ENCODE measurements at regions not wholly inside any gene's neighbourhood (a gene's known extent, or its start where the extent isn't known, plus 50 kb on each side); places are given as distances from the start of the nearest gene placed in this dataset.

DNA sequence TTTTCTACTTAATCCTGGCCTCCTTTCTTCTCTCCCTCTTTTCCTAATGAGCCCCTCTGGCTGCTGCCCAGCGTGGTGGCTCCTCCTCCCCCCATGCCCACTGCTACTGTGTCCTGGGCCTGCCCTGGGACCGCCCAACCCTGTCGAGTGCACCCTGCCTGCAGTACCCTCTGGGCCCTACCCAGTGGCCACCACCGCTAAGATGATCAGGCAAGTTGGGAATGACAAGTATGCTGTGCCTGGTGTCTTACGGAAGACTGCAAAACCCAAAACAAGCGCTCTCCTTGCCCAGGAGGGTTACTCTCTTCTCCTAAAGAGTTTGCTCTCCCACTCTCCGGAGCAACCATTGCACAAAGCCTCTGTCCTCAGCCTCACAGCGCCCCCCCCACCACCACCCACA is 273.7 kb downstream of the SYK start:
- H3K4me2 ChIP-seq (ENCODE audit: low read length), result no peak overlapping the region
- H3K9me3 ChIP-seq (ENCODE audit: low read length), result no peaks in the 10 kb centered on the region
- no peaks in the 10 kb centered on the region for H3F3A ChIP-seq (ENCODE audit: low read length, unreplicated experiment)
- H3K79me2 ChIP-seq (ENCODE audit: low read length), result no peaks in the 10 kb centered on the region
- intact Hi-C loops (cut with micrococcal nuclease), result no loop called here
- H4K20me1 ChIP-seq (ENCODE audit: low read length), result no peaks in the 10 kb centered on the region
- POLR2A ChIA-PET (ENCODE audit: unreplicated experiment), result no interaction called here
- no peak overlapping the region for H2AFZ ChIP-seq (ENCODE audit: low read length)
- H3K4me3 ChIP-seq (ENCODE audit: low read length), result no peak overlapping the region
- no peaks in the 10 kb centered on the region for H3K27me3 ChIP-seq (ENCODE audit: low read length)
- TF ChIP-seq EZH2phosphoT487 (IDR thresholded peaks at IDR 0.05; ENCODE audit: borderline replicate concordance, low read length) (no peak), EZH2 (IDR thresholded peaks at IDR 0.05; ENCODE audit: low read length, unreplicated experiment) (no peak)
- TF ChIP-seq, protein P1, sequence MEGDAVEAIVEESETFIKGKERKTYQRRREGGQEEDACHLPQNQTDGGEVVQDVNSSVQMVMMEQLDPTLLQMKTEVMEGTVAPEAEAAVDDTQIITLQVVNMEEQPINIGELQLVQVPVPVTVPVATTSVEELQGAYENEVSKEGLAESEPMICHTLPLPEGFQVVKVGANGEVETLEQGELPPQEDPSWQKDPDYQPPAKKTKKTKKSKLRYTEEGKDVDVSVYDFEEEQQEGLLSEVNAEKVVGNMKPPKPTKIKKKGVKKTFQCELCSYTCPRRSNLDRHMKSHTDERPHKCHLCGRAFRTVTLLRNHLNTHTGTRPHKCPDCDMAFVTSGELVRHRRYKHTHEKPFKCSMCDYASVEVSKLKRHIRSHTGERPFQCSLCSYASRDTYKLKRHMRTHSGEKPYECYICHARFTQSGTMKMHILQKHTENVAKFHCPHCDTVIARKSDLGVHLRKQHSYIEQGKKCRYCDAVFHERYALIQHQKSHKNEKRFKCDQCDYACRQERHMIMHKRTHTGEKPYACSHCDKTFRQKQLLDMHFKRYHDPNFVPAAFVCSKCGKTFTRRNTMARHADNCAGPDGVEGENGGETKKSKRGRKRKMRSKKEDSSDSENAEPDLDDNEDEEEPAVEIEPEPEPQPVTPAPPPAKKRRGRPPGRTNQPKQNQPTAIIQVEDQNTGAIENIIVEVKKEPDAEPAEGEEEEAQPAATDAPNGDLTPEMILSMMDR (conservative IDR thresholded peaks at IDR 0.05; ENCODE audit: low read depth, low read length), result no peak
- H3K4me1 ChIP-seq (ENCODE audit: insufficient read depth, low read length), result peaks cover 17% of the 10 kb centered on the region
- DNase-seq (no peak), ATAC-seq (no peak)
- H3K9ac ChIP-seq (ENCODE audit: low read length), result no peak overlapping the region
- no peaks in the 10 kb centered on the region for H3K36me3 ChIP-seq (ENCODE audit: low read depth, low read length)
- no peaks in the 10 kb centered on the region for H3K9me2 ChIP-seq (replicated peaks; ENCODE audit: low read length)
- no TSS peak for BruUV-seq (replicated peaks)
- CTCF ChIA-PET, result no interaction called here
- no peak overlapping the region for H3K27ac ChIP-seq (ENCODE audit: low read length)

DNA sequence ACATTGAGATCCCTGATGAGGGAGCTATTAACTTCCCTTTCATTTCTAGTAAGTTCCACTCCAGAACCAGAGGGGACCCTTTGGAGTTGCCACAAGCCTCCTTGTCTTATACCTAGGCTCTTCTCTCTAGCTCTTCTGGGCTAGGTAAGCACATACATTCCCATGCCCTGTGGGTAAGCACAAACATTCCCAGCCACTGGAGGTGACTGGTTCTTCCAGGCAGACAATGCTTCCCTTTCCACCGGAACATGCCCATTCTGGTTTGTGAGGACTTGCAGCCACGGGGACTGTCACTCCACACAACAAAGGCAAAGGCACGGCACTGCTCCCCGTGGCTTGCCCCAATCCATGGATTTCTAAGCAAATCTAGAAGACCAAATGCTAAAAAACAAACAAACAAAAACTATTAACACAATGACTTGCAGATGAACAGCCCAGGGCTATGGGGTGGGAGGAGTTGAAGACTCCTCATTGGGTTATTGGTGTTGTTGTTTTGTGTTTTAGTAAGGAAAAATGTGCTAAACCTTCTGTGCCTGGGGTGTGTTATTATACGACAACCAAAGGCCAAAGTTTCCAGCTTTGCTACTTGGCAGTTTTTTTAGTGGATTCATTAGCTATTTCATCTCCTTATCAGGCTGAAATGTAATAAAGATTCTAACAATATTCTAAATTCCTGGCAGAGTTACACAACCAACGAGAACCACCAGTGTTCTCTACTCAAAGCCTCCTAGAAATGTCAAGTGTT is 276.2 kb downstream of the SYK start:
- no peaks in the 10 kb centered on the region for H3K36me3 ChIP-seq (ENCODE audit: low read depth, low read length)
- no peak overlapping the region for H3K4me3 ChIP-seq (ENCODE audit: low read length)
- intact Hi-C loops (cut with micrococcal nuclease), result no loop called here
- no peaks in the 10 kb centered on the region for H3K79me2 ChIP-seq (ENCODE audit: low read length)
- TF ChIP-seq EZH2phosphoT487 (IDR thresholded peaks at IDR 0.05; ENCODE audit: borderline replicate concordance, low read length) (no peak), EZH2 (IDR thresholded peaks at IDR 0.05; ENCODE audit: low read length, unreplicated experiment) (no peak)
- TF ChIP-seq, protein P1 (conservative IDR thresholded peaks at IDR 0.05; ENCODE audit: low read depth, low read length), result no peak
- H3K9ac ChIP-seq (ENCODE audit: low read length), result no peak overlapping the region
- H3F3A ChIP-seq (ENCODE audit: low read length, unreplicated experiment), result no peaks in the 10 kb centered on the region
- POLR2A ChIA-PET (ENCODE audit: unreplicated experiment), result no interaction called here
- no peak for DNase-seq
- H3K4me1 ChIP-seq (ENCODE audit: insufficient read depth, low read length), result no peaks in the 10 kb centered on the region
- H4K20me1 ChIP-seq (ENCODE audit: low read length), result no peaks in the 10 kb centered on the region
- no peaks in the 10 kb centered on the region for H3K27me3 ChIP-seq (ENCODE audit: low read length)
- ATAC-seq, result no peak
- CTCF ChIA-PET, result no interaction called here
- H3K9me2 ChIP-seq (replicated peaks; ENCODE audit: low read length), result no peaks in the 10 kb centered on the region
- BruUV-seq (replicated peaks), result no TSS peak
- H3K4me2 ChIP-seq (ENCODE audit: low read length), result no peak overlapping the region
- no peak overlapping the region for H3K27ac ChIP-seq (ENCODE audit: low read length)
- H2AFZ ChIP-seq (ENCODE audit: low read length), result no peak overlapping the region
- no peaks in the 10 kb centered on the region for H3K9me3 ChIP-seq (ENCODE audit: low read length)

DNA sequence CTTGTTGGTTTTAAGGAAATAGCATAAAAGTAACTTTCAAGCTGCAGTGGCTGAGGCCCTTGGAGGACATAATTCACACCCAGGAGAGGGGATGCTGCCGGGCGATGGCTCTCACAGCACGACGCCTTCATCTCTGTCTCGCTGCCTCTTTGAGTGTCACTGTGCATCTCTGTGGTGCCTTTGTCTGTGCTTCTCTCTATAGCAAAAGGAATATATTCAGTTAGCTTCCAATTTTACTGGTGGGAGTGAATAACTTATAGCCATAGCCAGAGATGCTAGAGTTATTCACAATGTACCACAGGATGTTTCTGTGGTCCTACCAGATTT is 276.7 kb downstream of the SYK start:
- Histone ChIP-seq H4K20me1 (ENCODE audit: low read length) (no peaks in the 10 kb centered on the region), H3K36me3 (ENCODE audit: low read depth, low read length) (no peaks in the 10 kb centered on the region), H3K9me3 (ENCODE audit: low read length) (no peaks in the 10 kb centered on the region), H3K27ac (ENCODE audit: low read length) (no peak overlapping the region), H3K4me3 (ENCODE audit: low read length) (no peak overlapping the region), H3K9ac (ENCODE audit: low read length) (no peak overlapping the region), H3K9me2 (replicated peaks; ENCODE audit: low read length) (no peaks in the 10 kb centered on the region), H3F3A (ENCODE audit: low read length, unreplicated experiment) (no peaks in the 10 kb centered on the region), H3K4me1 (ENCODE audit: insufficient read depth, low read length) (no peaks in the 10 kb centered on the region), H2AFZ (ENCODE audit: low read length) (no peak overlapping the region), H3K79me2 (ENCODE audit: low read length) (no peaks in the 10 kb centered on the region), H3K27me3 (ENCODE audit: low read length) (no peaks in the 10 kb centered on the region), H3K4me2 (ENCODE audit: low read length) (no peak overlapping the region)
- ChIA-PET POLR2A (ENCODE audit: unreplicated experiment) (no interaction called here), CTCF (no interaction called here)
- ATAC-seq (no peak), DNase-seq (no peak)
- intact Hi-C loops (cut with micrococcal nuclease), result no loop called here
- TF ChIP-seq, protein P1 (conservative IDR thresholded peaks at IDR 0.05; ENCODE audit: low read depth, low read length), result no peak
- TF ChIP-seq EZH2phosphoT487 (IDR thresholded peaks at IDR 0.05; ENCODE audit: borderline replicate concordance, low read length) (no peak), EZH2 (IDR thresholded peaks at IDR 0.05; ENCODE audit: low read length, unreplicated experiment) (no peak)
- BruUV-seq (replicated peaks), result no TSS peak

All from PC-3 (cell line).